Activated CD8-positive, alpha-beta T cell treated with anti-CD3 and anti-CD28 coated beads for 36 hours (primary cell): ENCODE measurements at regions not wholly inside any gene's neighbourhood (a gene's known extent, or its start where the extent isn't known, plus 50 kb on each side); places are given as distances from the start of the nearest gene placed in this dataset.

Source experiments
- ATAC-seq: fragments of 200-7000 bp; cut with Tn5 transposase; one replicate; pipeline ENCODE4 v1.10.0; 2021; ENCODE audit warnings: mild to moderate bottlenecking, moderate library complexity
- CTCF ChIA-PET: fragments of 350-600 bp; sonication (Branson Sonifier 250); formaldehyde crosslinking; loops from one replicate; lab custom pipeline; 2021; ENCODE audit warnings: antibody characterized with exemption; lab: Charles Lee
- POLR2A ChIA-PET: fragments of 350-600 bp; sonication (Branson Sonifier 250); formaldehyde crosslinking; loops from one replicate; lab custom pipeline; 2021; ENCODE audit warnings: antibody characterized with exemption; lab: Charles Lee
- DNase-seq: peaks from one replicate; pipeline ENCODE4 v3.0.0-alpha.2; 2020
- H3K27ac Mint-ChIP-seq: one replicate; pipeline ENCODE4 v1.8.0; 2021; ENCODE audit warnings: mild to moderate bottlenecking, mixed read lengths
- H3K27me3 Mint-ChIP-seq: one replicate; pipeline ENCODE4 v1.8.0; 2021; ENCODE audit warnings: mixed read lengths
- H3K36me3 Mint-ChIP-seq: one replicate; pipeline ENCODE4 v1.8.0; 2021; ENCODE audit warnings: low read depth, mixed read lengths
- H3K4me1 Mint-ChIP-seq: one replicate; pipeline ENCODE4 v1.8.0; 2021; ENCODE audit warnings: low read depth, mixed read lengths
- H3K4me3 Mint-ChIP-seq: one replicate; pipeline ENCODE4 v1.8.0; 2021; ENCODE audit warnings: mild to moderate bottlenecking, moderate library complexity, mixed read lengths
- H3K9me3 Mint-ChIP-seq: one replicate; pipeline ENCODE4 v1.8.0; 2021; ENCODE audit warnings: mixed read lengths
- CTCF ChIP-seq: fragments of 200-600 bp; IDR thresholded peaks from one replicate; pipeline ENCODE4 v1.8.0; 2022; ENCODE audit warnings: antibody characterized with exemption, mild to moderate bottlenecking
- intact Hi-C: fragments of 100-400 bp; cut with micrococcal nuclease; formaldehyde crosslinking; loops from one replicate; pipeline ENCODE4 v1.10.0; 2022

DNA sequence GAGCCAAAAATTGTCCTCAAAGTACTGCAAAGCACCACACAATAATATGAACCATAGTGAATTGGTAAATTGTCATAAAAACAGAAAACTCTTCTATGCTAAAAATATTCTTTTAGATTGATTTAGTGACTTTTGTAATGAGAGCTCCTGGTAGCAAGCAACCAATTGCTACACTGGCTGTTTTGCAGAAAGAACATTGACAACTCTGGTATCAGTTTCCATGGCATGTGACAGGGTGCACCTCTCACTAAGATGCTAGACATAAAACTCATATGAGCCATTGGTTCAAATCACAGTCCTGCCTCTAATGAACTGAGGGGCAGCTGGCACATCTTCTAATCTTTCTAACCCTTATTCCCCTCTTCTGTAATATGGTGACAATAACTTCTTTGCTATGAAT is 212.2 kb downstream of the HS3ST1 start:
- Mint-ChIP-seq H3K9me3 (no peaks in the 10 kb centered on the region), H3K36me3 (no peaks in the 10 kb centered on the region), H3K27ac (no peak overlapping the region), H3K4me3 (no peak overlapping the region), H3K27me3 (peaks cover 2% of the 10 kb centered on the region), H3K4me1 (no peaks in the 10 kb centered on the region)
- ChIA-PET CTCF (no interaction called here), POLR2A (no interaction called here)
- DNase-seq (no peak), ATAC-seq (no peak)
- TF ChIP-seq CTCF: no peak
- intact Hi-C loops: no loop called here

DNA sequence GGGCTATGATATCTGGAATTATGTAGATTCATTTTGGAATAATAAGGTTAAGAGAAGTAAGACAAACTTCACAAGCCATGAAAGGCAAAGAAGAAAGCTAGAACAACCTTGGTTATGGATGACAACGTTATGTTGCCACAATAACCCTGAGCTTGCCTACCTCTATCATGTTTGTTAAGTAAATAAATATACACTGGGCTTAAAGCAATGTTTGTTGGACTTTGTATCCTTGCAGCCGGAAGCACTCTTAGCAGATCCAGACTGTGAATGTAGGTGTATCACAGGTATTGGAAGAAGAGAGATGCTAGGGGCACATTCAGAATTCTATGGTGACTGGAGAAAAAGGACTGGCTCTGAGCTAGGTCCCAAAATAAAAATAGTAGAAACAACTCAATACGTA is 214.4 kb downstream of the HS3ST1 start:
- no peak for TF ChIP-seq CTCF
- Mint-ChIP-seq H3K4me1 (no peaks in the 10 kb centered on the region), H3K4me3 (no peak overlapping the region), H3K36me3 (no peaks in the 10 kb centered on the region), H3K27me3 (peaks cover 2% of the 10 kb centered on the region), H3K27ac (no peak overlapping the region), H3K9me3 (no peaks in the 10 kb centered on the region)
- CTCF ChIA-PET: no interaction called here
- DNase-seq: no peak
- POLR2A ChIA-PET: no interaction called here
- intact Hi-C loops: no loop called here
- ATAC-seq: no peak

GRCh38 chr4:11209826-11210225 is 218.9 kb downstream of the HS3ST1 start:
- Mint-ChIP-seq H3K27me3 (peaks cover 2% of the 10 kb centered on the region), H3K4me3 (no peak overlapping the region), H3K36me3 (peaks cover 3% of the 10 kb centered on the region), H3K27ac (no peak overlapping the region), H3K4me1 (no peaks in the 10 kb centered on the region), H3K9me3 (peaks cover 11% of the 10 kb centered on the region)
- DNase-seq (no peak), ATAC-seq (no peak)
- intact Hi-C loops: no loop called here
- ChIA-PET POLR2A (no interaction called here), CTCF (no interaction called here)
- TF ChIP-seq CTCF: no peak

GRCh38 chr4:11201256-11201655 is 227.4 kb downstream of the HS3ST1 start:
- POLR2A ChIA-PET: no interaction called here
- Mint-ChIP-seq H3K9me3 (no peaks in the 10 kb centered on the region), H3K4me1 (no peaks in the 10 kb centered on the region), H3K36me3 (no peaks in the 10 kb centered on the region), H3K27ac (no peak overlapping the region), H3K27me3 (no peaks in the 10 kb centered on the region), H3K4me3 (no peak overlapping the region)
- CTCF ChIA-PET: no interaction called here
- no peak for TF ChIP-seq CTCF
- intact Hi-C loops: no loop called here
- ATAC-seq (no peak), DNase-seq (no peak)

DNA sequence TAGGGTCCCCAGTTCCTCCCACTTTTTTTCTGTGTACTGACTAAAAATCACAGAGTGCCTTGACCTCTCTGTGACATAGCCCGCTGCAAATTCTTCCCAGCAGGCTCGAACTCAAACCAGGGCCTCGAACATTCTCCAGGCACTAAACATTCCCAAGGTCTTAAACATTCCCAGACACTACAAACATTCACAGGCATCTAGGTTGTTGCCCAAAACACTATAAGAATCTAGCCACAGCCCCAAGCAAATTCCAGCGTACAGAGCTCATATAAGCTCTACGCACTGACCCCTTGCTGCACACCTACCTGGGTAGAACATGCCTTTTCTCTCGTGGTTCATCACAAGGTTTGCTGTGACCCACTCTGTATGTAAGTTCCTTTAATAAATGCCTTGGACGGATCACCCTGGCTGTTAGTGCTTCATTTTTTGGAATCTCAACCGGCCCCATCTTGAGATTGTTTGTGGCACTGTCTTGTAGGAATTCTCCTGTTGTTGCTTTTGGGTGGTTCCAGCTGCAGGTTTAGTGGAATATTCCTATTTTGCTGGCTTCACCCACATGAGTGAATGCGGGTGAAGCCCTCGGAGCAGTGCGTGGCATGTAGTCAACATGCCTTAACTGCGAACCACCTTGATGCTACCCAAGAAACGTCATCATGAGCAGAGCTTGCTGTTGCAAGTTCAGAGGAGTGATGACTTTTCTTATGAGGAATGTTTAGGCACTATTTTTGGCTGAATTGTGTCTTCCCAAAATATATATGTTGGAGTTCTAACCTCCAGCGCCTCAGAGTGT is 230.0 kb downstream of the HS3ST1 start:
- DNase-seq: no peak
- intact Hi-C loops: no loop called here
- CTCF ChIA-PET: no interaction called here

More for the DNA sequence above, 230.0 kb downstream of the HS3ST1 start:
- no peaks in the 10 kb centered on the region for H3K4me1 Mint-ChIP-seq
- no peaks in the 10 kb centered on the region for H3K27me3 Mint-ChIP-seq
- H3K4me3 Mint-ChIP-seq: no peak overlapping the region
- POLR2A ChIA-PET: no interaction called here
- no peaks in the 10 kb centered on the region for H3K9me3 Mint-ChIP-seq
- no peak overlapping the region for H3K27ac Mint-ChIP-seq
- TF ChIP-seq CTCF: no peak
- no peaks in the 10 kb centered on the region for H3K36me3 Mint-ChIP-seq
- no peak for ATAC-seq
